ENCODE measurements at regions not wholly inside any gene's neighbourhood (a gene's known extent, or its start where the extent isn't known, plus 50 kb on each side); places are given as distances from the start of the nearest gene placed in this dataset.
A peak's percentile ranks its signal among the peaks of the same experiment; 100 is the strongest.

GRCh38 chr2:129884221-129884786 lies 95.2 kb upstream of the RAB6C start:
- TF ChIP-seq CTCF (IDR thresholded peaks at IDR 0.05) = no peak
- TF ChIP-seq POLR2A (IDR thresholded peaks at IDR 0.05) = no peak
- no peak overlapping the region for H3K4me3 ChIP-seq (replicated peaks in 1 of 3)
- H3K27me3 ChIP-seq = no peaks in the 10 kb centered on the region
- no peak for DNase-seq
- peaks cover 0 to 7% of the 10 kb centered on the region in 2 donors for H3K4me1 ChIP-seq
- H3K27ac ChIP-seq = no peak overlapping the region
- 82 to 84% methylated on average over 4 of the region's 4 CpGs for WGBS, 2 donors
- intact Hi-C loops (cut with DNase I) = no loop called here
- H3K36me3 ChIP-seq = no peaks in the 10 kb centered on the region
- no peaks in the 10 kb centered on the region for H3K9me3 ChIP-seq

GRCh38 chr2:129885735-129886134 lies 93.7 kb upstream of the RAB6C start:
- no peak for DNase-seq
- Histone ChIP-seq H3K27me3 (no peaks in the 10 kb centered on the region), H3K4me3 (replicated peaks in 1 of 3) (no peak overlapping the region), H3K36me3 (no peaks in the 10 kb centered on the region), H3K9me3 (no peaks in the 10 kb centered on the region), H3K27ac (no peak overlapping the region), H3K4me1 (peaks cover 0 to 7% of the 10 kb centered on the region in 2 donors)
- intact Hi-C loops (cut with DNase I) = no loop called here
- TF ChIP-seq CTCF (IDR thresholded peaks at IDR 0.05) = peak in 1 of 6 experiments; percentile 19
- no peak for TF ChIP-seq POLR2A (IDR thresholded peaks at IDR 0.05)
- WGBS, 2 donors = 48 to 51% methylated on average over 5 of the region's 5 CpGs

GRCh38 chr2:129887688-129888266 lies 91.7 kb upstream of the RAB6C start:
- DNase-seq = no peak
- H3K4me3 ChIP-seq (replicated peaks in 1 of 3) = no peak overlapping the region
- no peaks in the 10 kb centered on the region for H3K27me3 ChIP-seq
- no peaks in the 10 kb centered on the region for H3K36me3 ChIP-seq
- WGBS, 2 donors = 68 to 73% methylated on average over 3 of the region's 3 CpGs
- H3K27ac ChIP-seq = no peak overlapping the region
- intact Hi-C loops (cut with DNase I) = no loop called here
- no peaks in the 10 kb centered on the region for H3K9me3 ChIP-seq
- peaks cover 0 to 6% of the 10 kb centered on the region in 2 donors for H3K4me1 ChIP-seq
- no peak for TF ChIP-seq POLR2A (IDR thresholded peaks at IDR 0.05)

GRCh38 chr2:129888461-129888860 lies 91.0 kb upstream of the RAB6C start:
- Histone ChIP-seq H3K4me1 (no peaks in the 10 kb centered on the region), H3K27ac (no peak overlapping the region), H3K36me3 (no peaks in the 10 kb centered on the region), H3K27me3 (no peaks in the 10 kb centered on the region), H3K9me3 (no peaks in the 10 kb centered on the region), H3K4me3 (replicated peaks in 1 of 3) (no peak overlapping the region)
- 83 to 90% methylated on average over 4 of the region's 4 CpGs for WGBS, 2 donors
- DNase-seq = no peak
- TF ChIP-seq CTCF (IDR thresholded peaks at IDR 0.05) = no peak
- no peak for TF ChIP-seq POLR2A (IDR thresholded peaks at IDR 0.05)
- intact Hi-C loops (cut with DNase I) = no loop called here

- no peak for DNase-seq
- intact Hi-C loops (cut with DNase I) = no loop called here
- Histone ChIP-seq H3K4me3 (replicated peaks in 1 of 3) (no peak overlapping the region), H3K27ac (no peak overlapping the region), H3K9me3 (no peaks in the 10 kb centered on the region), H3K4me1 (no peaks in the 10 kb centered on the region), H3K27me3 (no peaks in the 10 kb centered on the region), H3K36me3 (no peaks in the 10 kb centered on the region)
- TF ChIP-seq CTCF (IDR thresholded peaks at IDR 0.05) (no peak), POLR2A (IDR thresholded peaks at IDR 0.05) (no peak)
- WGBS, 2 donors = 76 to 86% methylated on average over 1 to 2 of the region's 2 CpGs
These were observed 90.6 kb upstream of the RAB6C start for GRCh38 chr2:129888896-129889295.

Data from thyroid gland (tissue), 4 donors.